ENCODE measurements at regions not wholly inside any gene's neighbourhood (a gene's known extent, or its start where the extent isn't known, plus 50 kb on each side); places are given as distances from the start of the nearest gene placed in this dataset.
"Not testable (repeated sequence)": the region's sequence is repeated elsewhere in the genome, so short reads cannot be mapped to it uniquely, and the experiment has no call there.

DNA sequence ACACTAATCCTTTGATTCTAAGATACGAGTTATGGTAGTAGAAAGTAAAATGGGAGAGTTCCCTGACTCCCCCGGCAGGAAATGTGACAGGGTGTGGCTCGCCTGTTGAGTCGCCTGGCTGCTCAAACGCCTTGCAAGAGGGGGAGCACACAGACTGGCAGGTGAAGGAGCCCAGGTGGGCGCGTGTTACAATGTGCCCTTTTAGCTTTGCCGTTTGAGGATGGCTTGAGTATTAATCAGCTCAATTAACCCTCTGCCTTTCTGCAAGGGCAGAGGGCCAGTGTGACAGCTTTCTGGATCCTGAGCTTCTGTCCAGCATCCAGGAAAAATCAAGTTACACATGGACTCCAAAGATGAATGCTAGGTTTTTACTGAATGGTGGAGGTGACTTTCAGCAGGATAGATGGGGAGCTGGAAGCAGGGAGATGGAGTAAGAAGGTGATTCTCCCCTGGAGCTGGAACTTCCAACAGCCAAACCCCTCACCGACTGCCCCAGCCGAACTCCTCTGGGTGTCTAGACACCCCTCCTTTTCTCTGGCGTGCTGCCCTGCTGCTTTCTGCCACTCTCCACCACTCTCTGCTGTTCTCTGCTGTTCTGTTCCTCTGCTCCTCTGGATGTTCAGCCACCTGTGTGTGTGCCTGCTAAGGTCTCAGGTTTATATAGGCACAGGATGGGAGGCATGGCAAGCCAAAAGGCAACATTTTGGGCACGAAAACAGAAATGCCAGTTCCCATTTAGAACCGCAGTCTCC, 548.8 kb upstream of the KCND2 start:
- no peak for DNase-seq
- in situ Hi-C loops (cut with HindIII; ENCODE audit: low pct_ligation_motif_present, low sequenced_read_pairs) = no loop called here
- Histone ChIP-seq H3K4me3 (ENCODE audit: low read depth, low read length) (no peak overlapping the region), H3K36me3 (replicated peaks) (no peaks in the 10 kb centered on the region), H3K27me3 (replicated peaks) (no peaks in the 10 kb centered on the region), H3K27ac (no peak overlapping the region)
- TF ChIP-seq, protein P1, sequence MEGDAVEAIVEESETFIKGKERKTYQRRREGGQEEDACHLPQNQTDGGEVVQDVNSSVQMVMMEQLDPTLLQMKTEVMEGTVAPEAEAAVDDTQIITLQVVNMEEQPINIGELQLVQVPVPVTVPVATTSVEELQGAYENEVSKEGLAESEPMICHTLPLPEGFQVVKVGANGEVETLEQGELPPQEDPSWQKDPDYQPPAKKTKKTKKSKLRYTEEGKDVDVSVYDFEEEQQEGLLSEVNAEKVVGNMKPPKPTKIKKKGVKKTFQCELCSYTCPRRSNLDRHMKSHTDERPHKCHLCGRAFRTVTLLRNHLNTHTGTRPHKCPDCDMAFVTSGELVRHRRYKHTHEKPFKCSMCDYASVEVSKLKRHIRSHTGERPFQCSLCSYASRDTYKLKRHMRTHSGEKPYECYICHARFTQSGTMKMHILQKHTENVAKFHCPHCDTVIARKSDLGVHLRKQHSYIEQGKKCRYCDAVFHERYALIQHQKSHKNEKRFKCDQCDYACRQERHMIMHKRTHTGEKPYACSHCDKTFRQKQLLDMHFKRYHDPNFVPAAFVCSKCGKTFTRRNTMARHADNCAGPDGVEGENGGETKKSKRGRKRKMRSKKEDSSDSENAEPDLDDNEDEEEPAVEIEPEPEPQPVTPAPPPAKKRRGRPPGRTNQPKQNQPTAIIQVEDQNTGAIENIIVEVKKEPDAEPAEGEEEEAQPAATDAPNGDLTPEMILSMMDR (IDR thresholded peaks at IDR 0.05; ENCODE audit: low read depth, low read length, missing control alignments) = no peak

DNA sequence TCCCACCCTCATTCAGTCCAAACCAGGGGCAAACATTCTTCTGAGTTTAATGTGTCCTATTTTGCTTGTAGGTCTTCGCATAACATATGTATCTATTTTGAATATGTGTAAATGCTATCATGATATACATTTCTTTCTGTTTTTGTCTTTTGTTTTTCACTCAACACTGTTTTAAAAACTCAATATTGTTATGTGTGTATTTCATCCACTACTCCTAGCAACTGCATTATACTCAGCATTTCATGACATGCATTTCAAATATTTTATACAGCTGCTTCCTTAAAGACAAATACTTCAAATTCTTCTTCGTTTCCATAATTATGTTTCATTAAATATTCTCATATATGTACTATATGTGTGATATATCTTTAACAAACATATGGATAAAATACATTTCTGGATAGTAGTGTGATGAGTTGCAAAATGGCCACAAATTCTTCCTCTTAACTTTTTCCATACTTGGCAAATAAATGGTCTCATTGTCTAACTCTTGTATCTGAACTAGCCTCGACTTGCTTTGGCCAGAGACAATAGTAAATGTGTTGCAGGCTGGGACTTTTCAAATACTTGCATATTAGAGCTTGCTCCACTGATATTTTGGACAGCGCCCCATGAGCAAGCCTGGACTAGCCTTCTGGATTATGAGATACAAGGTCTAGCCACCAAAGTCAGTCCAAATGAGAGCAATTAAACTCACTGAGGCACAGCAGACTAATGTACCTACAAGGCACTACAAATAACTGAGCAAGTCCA, 539.7 kb upstream of the KCND2 start:
- TF ChIP-seq, protein P1 (IDR thresholded peaks at IDR 0.05; ENCODE audit: low read depth, low read length, missing control alignments) = no peak
- no peak for DNase-seq
- in situ Hi-C loops (cut with HindIII; ENCODE audit: low pct_ligation_motif_present, low sequenced_read_pairs) = no loop called here
- Histone ChIP-seq H3K27ac (no peak overlapping the region), H3K36me3 (replicated peaks) (no peaks in the 10 kb centered on the region), H3K4me3 (ENCODE audit: low read depth, low read length) (no peak overlapping the region), H3K27me3 (replicated peaks) (no peaks in the 10 kb centered on the region)

DNA sequence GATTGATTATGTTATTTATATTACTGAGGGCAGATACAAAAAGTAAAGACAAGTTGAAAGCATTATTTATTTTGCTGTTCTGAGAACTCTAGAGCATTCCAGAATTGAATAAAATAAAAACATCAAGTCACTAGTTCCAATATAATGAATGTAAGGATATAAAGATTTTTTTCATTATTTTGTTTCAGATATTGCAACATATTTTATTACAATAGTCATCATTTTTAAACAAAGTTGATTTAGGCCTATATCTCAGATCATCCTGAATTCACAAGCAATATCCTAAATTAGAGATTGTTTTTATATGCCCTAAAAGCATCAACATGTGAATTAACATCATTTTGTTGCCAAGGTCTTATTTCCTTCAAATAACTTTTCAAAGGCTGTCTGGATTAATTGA, 535.6 kb upstream of the KCND2 start:
- in situ Hi-C loops (cut with HindIII; ENCODE audit: low pct_ligation_motif_present, low sequenced_read_pairs) = no loop called here
- Histone ChIP-seq H3K4me3 (ENCODE audit: low read depth, low read length) (no peak overlapping the region), H3K27ac (no peak overlapping the region), H3K36me3 (replicated peaks) (no peaks in the 10 kb centered on the region), H3K27me3 (replicated peaks) (no peaks in the 10 kb centered on the region)
- TF ChIP-seq, protein P1 (IDR thresholded peaks at IDR 0.05; ENCODE audit: low read depth, low read length, missing control alignments) = no peak
- no peak for DNase-seq

DNA sequence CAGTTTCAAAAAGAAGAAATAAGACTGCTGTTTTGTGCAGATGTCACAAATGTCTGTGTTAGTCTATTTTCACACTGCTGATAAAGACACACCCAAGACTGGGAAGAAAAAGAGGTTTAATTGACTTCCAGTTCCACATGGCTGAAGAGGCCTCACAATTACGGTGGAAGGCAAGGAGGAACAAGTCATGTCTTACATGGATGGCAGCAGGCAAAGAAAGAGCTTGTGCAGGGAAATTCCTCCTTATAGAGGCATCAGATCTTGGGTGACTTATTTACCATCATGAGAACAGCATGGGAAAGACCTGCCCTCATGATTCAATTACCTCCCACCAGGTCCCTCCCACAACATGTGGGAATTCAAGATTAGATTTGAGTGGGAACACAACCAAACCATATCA, 527.7 kb upstream of the KCND2 start:
- in situ Hi-C loops (cut with HindIII; ENCODE audit: low pct_ligation_motif_present, low sequenced_read_pairs); H3K27me3 ChIP-seq (replicated peaks); H3K27ac ChIP-seq; DNase-seq; H3K36me3 ChIP-seq (replicated peaks); H3K4me3 ChIP-seq (ENCODE audit: low read depth, low read length): not testable (repeated sequence)

DNA sequence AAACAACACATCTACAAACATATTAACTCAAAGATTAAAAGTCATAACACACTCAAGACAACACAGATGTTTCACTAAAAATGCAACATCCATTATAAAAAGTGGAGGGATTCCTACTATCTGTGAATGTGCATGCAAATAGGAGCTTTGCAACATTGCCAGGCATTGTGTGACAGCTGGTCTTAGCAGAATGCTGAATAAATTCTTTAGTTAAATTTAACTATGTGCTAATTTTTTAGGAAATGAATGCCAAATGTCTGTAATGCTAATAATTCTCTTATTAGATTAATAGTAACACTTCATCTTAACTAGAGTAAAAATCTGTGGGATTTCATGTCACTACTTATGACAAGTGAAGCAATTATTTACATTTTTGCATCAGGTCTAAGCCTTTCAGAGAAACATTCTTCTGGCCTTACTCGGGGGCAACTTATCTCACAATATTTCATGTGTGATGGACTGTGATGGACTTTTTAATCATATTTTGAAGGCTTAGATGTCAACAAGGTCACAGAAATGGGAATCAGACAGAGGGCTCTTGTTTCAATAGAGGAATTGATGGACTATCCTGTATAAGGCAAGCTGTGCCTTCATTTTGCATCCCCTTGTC, 524.6 kb upstream of the KCND2 start:
- in situ Hi-C loops (cut with HindIII; ENCODE audit: low pct_ligation_motif_present, low sequenced_read_pairs) = no loop called here
- no peak overlapping the region for H3K4me3 ChIP-seq (ENCODE audit: low read depth, low read length)

DNA sequence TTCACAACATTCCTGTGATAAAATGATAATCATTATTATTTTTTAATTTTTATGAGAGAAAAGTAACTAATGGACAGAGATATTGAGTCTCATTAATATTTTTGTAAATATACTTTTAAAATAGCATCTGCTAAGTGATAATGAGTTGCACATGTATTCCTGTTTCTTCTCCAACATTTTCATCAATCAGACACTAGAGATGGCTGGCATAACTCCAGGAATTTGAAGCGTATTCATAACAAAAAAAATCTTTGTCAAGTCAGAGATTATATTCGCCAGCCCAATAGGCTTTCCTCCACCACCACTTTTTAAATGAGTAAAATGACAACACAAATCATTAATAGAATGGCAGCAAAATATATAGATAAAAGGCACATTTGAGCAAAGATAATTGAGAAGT, 524.0 kb upstream of the KCND2 start:
- Histone ChIP-seq H3K27ac (no peak overlapping the region), H3K27me3 (replicated peaks) (no peaks in the 10 kb centered on the region), H3K4me3 (ENCODE audit: low read depth, low read length) (no peak overlapping the region), H3K36me3 (replicated peaks) (no peaks in the 10 kb centered on the region)
- no peak for DNase-seq
- in situ Hi-C loops (cut with HindIII; ENCODE audit: low pct_ligation_motif_present, low sequenced_read_pairs) = no loop called here
- TF ChIP-seq, protein P1 (IDR thresholded peaks at IDR 0.05; ENCODE audit: low read depth, low read length, missing control alignments) = no peak

More for the DNA sequence above, 524.6 kb upstream of the KCND2 start:
- no peak overlapping the region for H3K27ac ChIP-seq
- H3K36me3 ChIP-seq (replicated peaks) = no peaks in the 10 kb centered on the region
- H3K27me3 ChIP-seq (replicated peaks) = no peaks in the 10 kb centered on the region
- TF ChIP-seq, protein P1 (IDR thresholded peaks at IDR 0.05; ENCODE audit: low read depth, low read length, missing control alignments) = no peak
- DNase-seq = no peak

All from brain microvascular endothelial cell (primary cell).